HG03575 (cell line): ENCODE measurements at regions not wholly inside any gene's neighbourhood (a gene's known extent, or its start where the extent isn't known, plus 50 kb on each side); places are given as distances from the start of the nearest gene placed in this dataset.

Experiments
- ATAC-seq: cut with Tn5 transposase; IDR thresholded peaks from one replicate; pipeline ENCODE4 v1.9.1; 2021; ENCODE audit not compliant: unreplicated experiment, insufficient number of reproducible peaks, low FRiP score; ENCODE audit errors: extremely low read depth

GRCh38 chr1:177753655-177754054 lies 216.2 kb downstream of the SEC16B start:
- ATAC-seq = no peak

GRCh38 chr1:177748080-177748801 lies 221.6 kb downstream of the SEC16B start:
- no peak for ATAC-seq

GRCh38 chr1:177746155-177746554 lies 223.7 kb downstream of the SEC16B start:
- no peak for ATAC-seq

GRCh38 chr1:177744906-177745305 lies 225.0 kb downstream of the SEC16B start:
- no peak for ATAC-seq

GRCh38 chr1:177741476-177741875 lies 228.4 kb downstream of the SEC16B start:
- no peak for ATAC-seq

GRCh38 chr1:177739780-177740179 lies 230.1 kb downstream of the SEC16B start:
- ATAC-seq = no peak

- no peak for ATAC-seq
Observed at GRCh38 chr1:177737456-177737855, 232.4 kb downstream of the SEC16B start.

- no peak for ATAC-seq
Observed at GRCh38 chr1:177732178-177732577, 237.7 kb downstream of the SEC16B start.

- ATAC-seq = no peak
Observed at GRCh38 chr1:177729646-177730045, 240.2 kb downstream of the SEC16B start.

GRCh38 chr1:177723533-177723932 lies 246.3 kb downstream of the SEC16B start:
- no peak for ATAC-seq

GRCh38 chr1:177710696-177711620 lies 258.9 kb downstream of the SEC16B start:
- ATAC-seq = no peak

- no peak for ATAC-seq
Observed at GRCh38 chr1:177708406-177708805, 261.5 kb downstream of the SEC16B start.

GRCh38 chr1:177706977-177707376 lies 262.9 kb downstream of the SEC16B start:
- ATAC-seq = no peak

GRCh38 chr1:177705839-177706238 lies 264.0 kb downstream of the SEC16B start:
- ATAC-seq = no peak

- ATAC-seq = no peak
Observed at GRCh38 chr1:177703888-177704446, 265.9 kb downstream of the SEC16B start.

- ATAC-seq = no peak
Observed at GRCh38 chr1:177701654-177702353, 268.1 kb downstream of the SEC16B start.

GRCh38 chr1:177700856-177701255 lies 269.0 kb downstream of the SEC16B start:
- no peak for ATAC-seq

GRCh38 chr1:177690996-177691395 lies 278.9 kb downstream of the SEC16B start:
- ATAC-seq = no peak

GRCh38 chr1:177687544-177687943 lies 282.3 kb downstream of the SEC16B start:
- no peak for ATAC-seq
